ENCODE measurements at regions not wholly inside any gene's neighbourhood (a gene's known extent, or its start where the extent isn't known, plus 50 kb on each side); places are given as distances from the start of the nearest gene placed in this dataset.

DNA sequence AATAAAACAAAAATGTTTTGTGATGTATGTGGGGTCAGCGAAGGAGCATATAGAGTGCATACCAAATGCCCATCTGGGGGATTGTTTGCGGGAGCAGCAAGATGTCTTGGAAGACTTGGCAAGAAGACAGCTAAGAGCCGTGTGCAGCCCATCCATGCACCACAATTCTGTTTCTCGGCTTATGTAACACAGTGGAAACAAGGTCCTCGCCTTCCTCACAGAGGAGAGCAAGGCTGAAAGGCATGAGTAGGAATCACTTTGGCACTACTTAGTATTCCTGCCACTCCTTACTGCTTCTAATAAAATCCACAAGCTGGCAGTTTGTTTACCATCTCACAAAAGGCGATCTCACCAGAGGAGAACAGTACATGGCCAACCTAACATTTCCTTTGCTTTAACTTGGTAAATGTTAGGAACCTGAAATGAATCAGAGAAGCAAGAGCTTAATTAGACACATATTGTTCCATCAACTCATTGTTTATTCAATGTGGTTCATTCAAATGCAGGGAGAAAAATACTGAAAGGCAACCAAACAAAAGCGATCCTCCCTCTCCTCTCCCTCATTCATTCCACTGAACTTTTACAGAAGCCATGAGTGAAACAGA, 648.1 kb downstream of the ACTL7B start:
- no peak overlapping the region for H3K4me3 ChIP-seq (ENCODE audit: low read depth, low read length)
- no peak overlapping the region for H2AK5ac ChIP-seq (ENCODE audit: low read length)
- no peak overlapping the region for H2BK120ac ChIP-seq (ENCODE audit: insufficient read depth, low read length, poor library complexity)
- H3K9ac ChIP-seq (ENCODE audit: low read length) = no peak overlapping the region
- DNase-seq = no peak
- no peak overlapping the region for H2AFZ ChIP-seq (ENCODE audit: insufficient read depth, low read length, poor library complexity)
- H3K79me2 ChIP-seq (ENCODE audit: control insufficient read depth, insufficient read depth, low read length, poor library complexity) = no peaks in the 10 kb centered on the region
- no peak overlapping the region for H3K18ac ChIP-seq (ENCODE audit: low read length)
- WGBS (ENCODE audit: extremely low coverage, insufficient coverage, insufficient read length) = no CpG with 5 or more reads among the region's 7 CpGs
- no peak overlapping the region for H4K12ac ChIP-seq (ENCODE audit: low read depth, low read length)
- H3K27ac ChIP-seq (ENCODE audit: low read depth, low read length) = no peak overlapping the region
- no peak overlapping the region for H3K4me2 ChIP-seq (ENCODE audit: low read length)
- no peak overlapping the region for H3K4ac ChIP-seq (ENCODE audit: low read depth, low read length)
- H2BK5ac ChIP-seq (ENCODE audit: low read depth, low read length, poor library complexity) = no peak overlapping the region
- H3K9me3 ChIP-seq (ENCODE audit: insufficient read depth, low read depth, low read length) = no peaks in the 10 kb centered on the region
- no peaks in the 10 kb centered on the region for H3K4me1 ChIP-seq (ENCODE audit: control insufficient read depth in 1 of 2, insufficient read depth in 2 of 2, low read length in 2 of 2)
- H4K91ac ChIP-seq (ENCODE audit: low read depth, low read length) = no peak overlapping the region
- H3K14ac ChIP-seq (ENCODE audit: low read length) = no peak overlapping the region
- no peak overlapping the region for H2BK12ac ChIP-seq (ENCODE audit: low read length)
- no peak overlapping the region for H4K8ac ChIP-seq (ENCODE audit: low read depth, low read length)
- H3K27me3 ChIP-seq (ENCODE audit: insufficient read depth, low read length) = no peaks in the 10 kb centered on the region
- H3K36me3 ChIP-seq (ENCODE audit: control insufficient read depth in 1 of 2, insufficient read depth in 2 of 2, low read length in 2 of 2) = no peaks in the 10 kb centered on the region
- no peaks in the 10 kb centered on the region for H3K79me1 ChIP-seq (ENCODE audit: low read length)
- H3K23ac ChIP-seq (ENCODE audit: low read length) = no peak overlapping the region

DNA sequence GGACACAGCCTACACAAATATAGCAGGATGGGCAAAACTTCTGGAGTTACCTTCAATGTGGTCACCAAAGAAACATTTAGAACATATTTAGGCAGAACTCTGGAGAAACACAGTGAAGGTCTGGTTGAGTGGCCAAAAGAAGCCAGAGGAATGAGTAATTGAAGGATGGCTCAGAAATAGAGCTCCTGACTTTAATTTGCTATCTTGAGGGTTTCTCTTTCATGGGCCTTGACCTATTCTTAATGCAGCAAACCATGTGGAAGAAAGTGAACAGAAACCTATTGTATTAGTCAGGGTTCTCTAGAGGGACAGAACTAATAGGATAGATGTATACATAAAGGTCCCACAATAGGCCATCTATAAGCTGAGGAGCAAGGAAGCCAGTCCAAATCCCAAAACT, 650.5 kb downstream of the ACTL7B start:
- no peak overlapping the region for H3K4me3 ChIP-seq (ENCODE audit: low read depth, low read length)
- no peak overlapping the region for H2BK12ac ChIP-seq (ENCODE audit: low read length)
- no peaks in the 10 kb centered on the region for H3K27me3 ChIP-seq (ENCODE audit: insufficient read depth, low read length)
- no peak overlapping the region for H2AK5ac ChIP-seq (ENCODE audit: low read length)
- H3K4me2 ChIP-seq (ENCODE audit: low read length) = no peak overlapping the region
- no peaks in the 10 kb centered on the region for H3K36me3 ChIP-seq (ENCODE audit: control insufficient read depth in 1 of 2, insufficient read depth in 2 of 2, low read length in 2 of 2)
- no peaks in the 10 kb centered on the region for H3K9me3 ChIP-seq (ENCODE audit: insufficient read depth, low read depth, low read length)
- no peaks in the 10 kb centered on the region for H3K79me1 ChIP-seq (ENCODE audit: low read length)
- no peak for DNase-seq
- H3K4ac ChIP-seq (ENCODE audit: low read depth, low read length) = no peak overlapping the region
- H3K27ac ChIP-seq (ENCODE audit: low read depth, low read length) = no peak overlapping the region
- H2BK5ac ChIP-seq (ENCODE audit: low read depth, low read length, poor library complexity) = no peak overlapping the region
- H3K79me2 ChIP-seq (ENCODE audit: control insufficient read depth, insufficient read depth, low read length, poor library complexity) = no peaks in the 10 kb centered on the region
- no peak overlapping the region for H4K12ac ChIP-seq (ENCODE audit: low read depth, low read length)
- H2AFZ ChIP-seq (ENCODE audit: insufficient read depth, low read length, poor library complexity) = no peak overlapping the region
- H3K9ac ChIP-seq (ENCODE audit: low read length) = no peak overlapping the region
- no peak overlapping the region for H3K23ac ChIP-seq (ENCODE audit: low read length)
- no peaks in the 10 kb centered on the region for H3K4me1 ChIP-seq (ENCODE audit: control insufficient read depth in 1 of 2, insufficient read depth in 2 of 2, low read length in 2 of 2)
- no peak overlapping the region for H3K18ac ChIP-seq (ENCODE audit: low read length)
- no peak overlapping the region for H3K14ac ChIP-seq (ENCODE audit: low read length)
- H4K8ac ChIP-seq (ENCODE audit: low read depth, low read length) = no peak overlapping the region
- no peak overlapping the region for H2BK120ac ChIP-seq (ENCODE audit: insufficient read depth, low read length, poor library complexity)
- H4K91ac ChIP-seq (ENCODE audit: low read depth, low read length) = no peak overlapping the region

DNA sequence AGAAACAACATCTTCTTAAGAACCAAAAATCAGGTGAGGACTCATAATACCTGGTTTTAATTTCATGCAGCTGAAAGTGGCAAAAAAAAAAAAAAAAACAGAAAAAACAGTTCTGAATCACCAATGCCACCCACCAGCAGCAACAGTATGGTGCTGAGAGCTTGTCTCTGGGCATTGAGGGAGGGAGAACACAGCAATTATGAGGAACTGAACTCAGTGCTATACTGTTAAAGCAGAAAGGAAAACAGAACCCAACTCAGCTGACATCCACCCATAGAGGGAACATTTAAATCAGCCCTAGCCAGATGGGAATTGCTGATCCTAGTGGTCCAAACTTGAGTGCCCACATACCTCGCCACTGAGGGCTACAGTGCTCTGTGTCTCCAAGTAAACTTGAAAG, 657.9 kb downstream of the ACTL7B start:
- no peak overlapping the region for H4K8ac ChIP-seq (ENCODE audit: low read depth, low read length)
- H4K91ac ChIP-seq (ENCODE audit: low read depth, low read length) = no peak overlapping the region
- H3K4ac ChIP-seq (ENCODE audit: low read depth, low read length) = no peak overlapping the region
- H3K27me3 ChIP-seq (ENCODE audit: insufficient read depth, low read length) = no peaks in the 10 kb centered on the region
- H2BK12ac ChIP-seq (ENCODE audit: low read length) = no peak overlapping the region
- whole genome bisulfite sequencing (ENCODE audit: extremely low coverage, insufficient coverage, insufficient read length) = no CpG with 5 or more reads among the region's 1 CpG
- no peak for DNase-seq
- H2BK120ac ChIP-seq (ENCODE audit: insufficient read depth, low read length, poor library complexity) = no peak overlapping the region
- no peaks in the 10 kb centered on the region for H3K79me2 ChIP-seq (ENCODE audit: control insufficient read depth, insufficient read depth, low read length, poor library complexity)
- no peak overlapping the region for H3K14ac ChIP-seq (ENCODE audit: low read length)
- no peak overlapping the region for H4K12ac ChIP-seq (ENCODE audit: low read depth, low read length)
- H2AK5ac ChIP-seq (ENCODE audit: low read length) = no peak overlapping the region
- H3K4me2 ChIP-seq (ENCODE audit: low read length) = no peak overlapping the region
- H3K79me1 ChIP-seq (ENCODE audit: low read length) = no peaks in the 10 kb centered on the region
- H2AFZ ChIP-seq (ENCODE audit: insufficient read depth, low read length, poor library complexity) = no peak overlapping the region
- no peaks in the 10 kb centered on the region for H3K36me3 ChIP-seq (ENCODE audit: control insufficient read depth in 1 of 2, insufficient read depth in 2 of 2, low read length in 2 of 2)
- H3K9ac ChIP-seq (ENCODE audit: low read length) = no peak overlapping the region
- H3K4me1 ChIP-seq (ENCODE audit: control insufficient read depth in 1 of 2, insufficient read depth in 2 of 2, low read length in 2 of 2) = no peaks in the 10 kb centered on the region
- H2BK5ac ChIP-seq (ENCODE audit: low read depth, low read length, poor library complexity) = no peak overlapping the region
- no peak overlapping the region for H3K23ac ChIP-seq (ENCODE audit: low read length)
- H3K9me3 ChIP-seq (ENCODE audit: insufficient read depth, low read depth, low read length) = no peaks in the 10 kb centered on the region
- H3K4me3 ChIP-seq (ENCODE audit: low read depth, low read length) = no peak overlapping the region
- no peak overlapping the region for H3K18ac ChIP-seq (ENCODE audit: low read length)
- H3K27ac ChIP-seq (ENCODE audit: low read depth, low read length) = no peak overlapping the region

DNA sequence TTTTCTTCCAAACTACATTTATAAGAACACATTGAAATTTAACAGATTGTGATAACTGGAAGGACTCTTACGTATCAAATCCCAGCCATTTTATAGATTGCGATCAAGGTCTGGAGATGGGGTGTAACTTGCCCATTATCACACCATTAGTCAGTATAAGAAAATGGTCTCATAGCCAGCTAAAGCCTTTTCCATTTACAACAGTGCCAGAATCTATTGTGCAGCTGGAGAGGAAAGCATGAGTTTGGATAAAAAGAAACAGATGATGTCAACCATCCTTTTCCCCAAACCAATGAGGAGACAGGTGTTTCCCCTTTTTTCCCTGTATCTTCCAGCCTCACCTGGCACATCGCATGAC, 658.8 kb downstream of the ACTL7B start:
- H4K91ac ChIP-seq (ENCODE audit: low read depth, low read length) = no peak overlapping the region
- H2BK12ac ChIP-seq (ENCODE audit: low read length) = no peak overlapping the region
- no peak overlapping the region for H2BK5ac ChIP-seq (ENCODE audit: low read depth, low read length, poor library complexity)
- DNase-seq = no peak
- H2BK120ac ChIP-seq (ENCODE audit: insufficient read depth, low read length, poor library complexity) = no peak overlapping the region
- H3K9ac ChIP-seq (ENCODE audit: low read length) = no peak overlapping the region
- no CpG with 5 or more reads among the region's 3 CpGs for WGBS (ENCODE audit: extremely low coverage, insufficient coverage, insufficient read length)
- H3K18ac ChIP-seq (ENCODE audit: low read length) = no peak overlapping the region
- H3K23ac ChIP-seq (ENCODE audit: low read length) = no peak overlapping the region
- H2AK5ac ChIP-seq (ENCODE audit: low read length) = no peak overlapping the region
- H2AFZ ChIP-seq (ENCODE audit: insufficient read depth, low read length, poor library complexity) = no peak overlapping the region
- H3K9me3 ChIP-seq (ENCODE audit: insufficient read depth, low read depth, low read length) = no peaks in the 10 kb centered on the region
- no peak overlapping the region for H3K14ac ChIP-seq (ENCODE audit: low read length)
- no peaks in the 10 kb centered on the region for H3K79me2 ChIP-seq (ENCODE audit: control insufficient read depth, insufficient read depth, low read length, poor library complexity)
- no peaks in the 10 kb centered on the region for H3K79me1 ChIP-seq (ENCODE audit: low read length)
- no peak overlapping the region for H3K4me2 ChIP-seq (ENCODE audit: low read length)
- H4K8ac ChIP-seq (ENCODE audit: low read depth, low read length) = no peak overlapping the region
- no peaks in the 10 kb centered on the region for H3K27me3 ChIP-seq (ENCODE audit: insufficient read depth, low read length)
- H3K4ac ChIP-seq (ENCODE audit: low read depth, low read length) = no peak overlapping the region
- H3K4me3 ChIP-seq (ENCODE audit: low read depth, low read length) = no peak overlapping the region
- H4K12ac ChIP-seq (ENCODE audit: low read depth, low read length) = no peak overlapping the region
- H3K4me1 ChIP-seq (ENCODE audit: control insufficient read depth in 1 of 2, insufficient read depth in 2 of 2, low read length in 2 of 2) = no peaks in the 10 kb centered on the region
- H3K36me3 ChIP-seq (ENCODE audit: control insufficient read depth in 1 of 2, insufficient read depth in 2 of 2, low read length in 2 of 2) = no peaks in the 10 kb centered on the region
- H3K27ac ChIP-seq (ENCODE audit: low read depth, low read length) = no peak overlapping the region
